GM23248 (cell line): ENCODE measurements at regions not wholly inside any gene's neighbourhood (a gene's known extent, or its start where the extent isn't known, plus 50 kb on each side); places are given as distances from the start of the nearest gene placed in this dataset.

Source experiments
- DNase-seq: peaks from one replicate; pipeline ENCODE4 v3.0.0-alpha.2; 2015
- H2AFZ ChIP-seq: fragments of 200-600 bp; sonication (generic); 2 replicates; pipeline ENCODE4 v1.6.1; 2016; ENCODE audit warnings: antibody characterized with exemption
- H3F3A ChIP-seq: fragments of 200-600 bp; sonication (generic); 2 replicates; pipeline ENCODE4 v1.6.1; 2016; ENCODE audit warnings: mild to moderate bottlenecking, antibody characterized with exemption, mixed run types; ENCODE audit not compliant: insufficient read depth
- H3K27ac ChIP-seq: fragments of 200-600 bp; sonication (generic); 2 replicates; pipeline ENCODE4 v1.5.1; 2016; ENCODE audit warnings: mild to moderate bottlenecking
- H3K27me3 ChIP-seq: fragments of 200-600 bp; sonication (generic); replicated peaks from 2 replicates; pipeline ENCODE4 v1.6.1; 2016; ENCODE audit warnings: mild to moderate bottlenecking; ENCODE audit not compliant: insufficient read depth
- H3K36me3 ChIP-seq: fragments of 200-600 bp; sonication (generic); 2 replicates; pipeline ENCODE4 v1.6.1; 2016; ENCODE audit warnings: low read depth, mild to moderate bottlenecking
- H3K4me1 ChIP-seq: fragments of 200-600 bp; sonication (generic); 2 replicates; pipeline ENCODE4 v1.6.1; 2016; ENCODE audit warnings: mild to moderate bottlenecking; ENCODE audit not compliant: insufficient read depth
- H3K4me2 ChIP-seq: fragments of 200-600 bp; sonication (generic); one replicate; pipeline ENCODE4 v1.6.1; 2016; ENCODE audit warnings: mild to moderate bottlenecking; ENCODE audit not compliant: unreplicated experiment
- H3K4me3 ChIP-seq: fragments of 200-600 bp; sonication (generic); 2 replicates; pipeline ENCODE4 v1.5.1; 2016; ENCODE audit warnings: mild to moderate bottlenecking
- H3K79me2 ChIP-seq: fragments of 200-600 bp; sonication (generic); 2 replicates; pipeline ENCODE4 v1.6.1; 2016; ENCODE audit warnings: mild to moderate bottlenecking; ENCODE audit not compliant: insufficient read depth
- H3K9ac ChIP-seq: fragments of 200-600 bp; sonication (generic); 2 replicates; pipeline ENCODE4 v1.6.1; 2016; ENCODE audit warnings: mild to moderate bottlenecking
- H3K9me2 ChIP-seq: fragments of 200-600 bp; sonication (generic); 2 replicates; pipeline ENCODE4 v1.6.1; 2016; ENCODE audit warnings: mixed run types, mild to moderate bottlenecking, moderate library complexity; ENCODE audit not compliant: insufficient read depth
- H3K9me3 ChIP-seq: fragments of 200-600 bp; sonication (generic); one replicate; pipeline ENCODE4 v1.6.1; 2017; ENCODE audit warnings: low read depth
- H4K20me1 ChIP-seq: fragments of 200-600 bp; sonication (generic); 2 replicates; pipeline ENCODE4 v1.6.0; 2016; ENCODE audit not compliant: insufficient read depth
- EZH2 ChIP-seq: fragments of 200-600 bp; sonication (generic); IDR thresholded peaks from 2 replicates; pipeline ENCODE4 v1.6.1; 2018; ENCODE audit warnings: antibody characterized with exemption, mild to moderate bottlenecking; ENCODE audit not compliant: insufficient read depth, poor library complexity, severe bottlenecking
- EZH2phosphoT487 ChIP-seq: fragments of 200-600 bp; sonication (generic); IDR thresholded peaks from 2 replicates; pipeline ENCODE4 v1.6.1; 2018; ENCODE audit warnings: antibody characterized with exemption, moderate library complexity, mild to moderate bottlenecking, low read depth; ENCODE audit not compliant: insufficient read depth
- WGBS, 2 experiments: methylation state at CpG; one replicate each; pipeline ENCODE4 v1.1.6; 2015 to 2017; ENCODE audit warnings: low lambda C conversion rate in 2 of 2, low coverage in 1 of 2; ENCODE audit errors: missing lambda C conversion rate in 2 of 2; 5-methylcytosine and 5-hydroxymethylcytosine counted together
- in situ Hi-C: fragments of 300-500 bp; cut with MboI; formaldehyde crosslinking; loops from 2 replicates; pipeline ENCODE4 v1.15.0; 2020

- H3K9me2 ChIP-seq: no peaks in the 10 kb centered on the region
- no peak for TF ChIP-seq EZH2phosphoT487
- no peak for TF ChIP-seq EZH2
- peak; percentile 83 for DNase-seq
- in situ Hi-C loops: no loop called here
- H3K4me1 ChIP-seq: peaks cover 42% of the 10 kb centered on the region
- H2AFZ ChIP-seq: no peak overlapping the region
- no peak overlapping the region for H3K4me3 ChIP-seq
- no peaks in the 10 kb centered on the region for H3K27me3 ChIP-seq
- no peaks in the 10 kb centered on the region for H3K36me3 ChIP-seq
- H3K9me3 ChIP-seq: no peaks in the 10 kb centered on the region
- H3K27ac ChIP-seq: peak overlapping the region; percentile 43
- peaks cover 43% of the 10 kb centered on the region for H3F3A ChIP-seq
- 45 to 55% methylated on average over 7 of the region's 7 CpGs for WGBS, 2 experiments
- peak overlapping the region; percentile 43 for H3K4me2 ChIP-seq
- peak overlapping the region; percentile 27; the same call in 1 of the 2 replicates for H3K9ac ChIP-seq
- no peaks in the 10 kb centered on the region for H4K20me1 ChIP-seq
- no peaks in the 10 kb centered on the region for H3K79me2 ChIP-seq
These were observed 99.6 kb upstream of the BMPER start for GRCh38 chr7:33805630-33806233.

- TF ChIP-seq EZH2: no peak
- TF ChIP-seq EZH2phosphoT487: no peak
- no peaks in the 10 kb centered on the region for H3K9me3 ChIP-seq
- no peak for DNase-seq
- no peaks in the 10 kb centered on the region for H4K20me1 ChIP-seq
- H3K27me3 ChIP-seq: no peaks in the 10 kb centered on the region
- H3K4me1 ChIP-seq: peaks cover 42% of the 10 kb centered on the region
- no peaks in the 10 kb centered on the region for H3K9me2 ChIP-seq
- H3K4me3 ChIP-seq: no peak overlapping the region
- peak overlapping the region; percentile 43 for H3K27ac ChIP-seq
- peak overlapping the region; percentile 27; the same call in 1 of the 2 replicates for H3K9ac ChIP-seq
- H3K4me2 ChIP-seq: peak overlapping the region; percentile 43
- no peaks in the 10 kb centered on the region for H3K36me3 ChIP-seq
- no peak overlapping the region for H2AFZ ChIP-seq
- peaks cover 46% of the 10 kb centered on the region for H3F3A ChIP-seq
- H3K79me2 ChIP-seq: no peaks in the 10 kb centered on the region
- in situ Hi-C loops: no loop called here
- WGBS, 2 experiments: 84 to 89% methylated on average over 5 of the region's 5 CpGs
These were observed 98.8 kb upstream of the BMPER start for GRCh38 chr7:33806298-33807154.

GRCh38 chr7:33807155-33807530 lies 98.2 kb upstream of the BMPER start:
- Histone ChIP-seq H3K36me3 (no peaks in the 10 kb centered on the region), H3K27me3 (no peaks in the 10 kb centered on the region), H3F3A (peaks cover 48% of the 10 kb centered on the region), H3K4me1 (peaks cover 42% of the 10 kb centered on the region), H3K27ac (peak overlapping the region; percentile 95), H3K79me2 (no peaks in the 10 kb centered on the region), H3K9me2 (no peaks in the 10 kb centered on the region), H3K4me2 (no peak overlapping the region), H3K9ac (no peak overlapping the region), H3K9me3 (no peaks in the 10 kb centered on the region), H2AFZ (no peak overlapping the region), H4K20me1 (no peaks in the 10 kb centered on the region), H3K4me3 (no peak overlapping the region)
- WGBS, 2 experiments: 86 to 94% methylated on average over 5 of the region's 5 CpGs
- TF ChIP-seq EZH2 (no peak), EZH2phosphoT487 (no peak)
- in situ Hi-C loops: no loop called here
- DNase-seq: no peak

- Histone ChIP-seq H3K4me2 (peak overlapping the region; percentile 21), H3K27me3 (no peaks in the 10 kb centered on the region), H3F3A (peaks cover 48% of the 10 kb centered on the region), H4K20me1 (no peaks in the 10 kb centered on the region), H2AFZ (peak overlapping the region; percentile 34; the same call in 1 of the 2 replicates), H3K4me3 (no peak overlapping the region), H3K9me3 (no peaks in the 10 kb centered on the region), H3K36me3 (no peaks in the 10 kb centered on the region), H3K27ac (peak overlapping the region; percentile 95), H3K9ac (peak overlapping the region; percentile 73), H3K79me2 (no peaks in the 10 kb centered on the region), H3K4me1 (peaks cover 42% of the 10 kb centered on the region), H3K9me2 (no peaks in the 10 kb centered on the region)
- TF ChIP-seq EZH2 (no peak), EZH2phosphoT487 (no peak)
- in situ Hi-C loops: no loop called here
- DNase-seq: peak; percentile 97
- 73 to 78% methylated on average over 10 of the region's 10 CpGs for WGBS, 2 experiments
These were observed 97.4 kb upstream of the BMPER start for GRCh38 chr7:33807779-33808482.
